Mammary epithelial cell (primary cell): ENCODE measurements at regions not wholly inside any gene's neighbourhood (a gene's known extent, or its start where the extent isn't known, plus 50 kb on each side); places are given as distances from the start of the nearest gene placed in this dataset.

ENCODE experiments used
- EZH2 ChIP-seq: IDR thresholded peaks from 2 replicates; pipeline ENCODE4 v1.6.1; 2012; ENCODE audit warnings: low read length, inconsistent platforms, borderline replicate concordance
- TF ChIP-seq, protein P1 (sequence below), 2 donors: IDR thresholded peaks in 1 of 2; conservative IDR thresholded peaks in 1 of 2; 2 replicates each; pipeline ENCODE4 v1.5.1; 2011 to 2012; ENCODE audit warnings: inconsistent platforms in 2 of 2, low read length in 2 of 2, mild to moderate bottlenecking in 2 of 2, control low read depth in 1 of 2, low read depth in 1 of 2; ENCODE audit not compliant: insufficient read depth in 1 of 2; ENCODE audit errors: extremely low read depth in 1 of 2

DNA sequence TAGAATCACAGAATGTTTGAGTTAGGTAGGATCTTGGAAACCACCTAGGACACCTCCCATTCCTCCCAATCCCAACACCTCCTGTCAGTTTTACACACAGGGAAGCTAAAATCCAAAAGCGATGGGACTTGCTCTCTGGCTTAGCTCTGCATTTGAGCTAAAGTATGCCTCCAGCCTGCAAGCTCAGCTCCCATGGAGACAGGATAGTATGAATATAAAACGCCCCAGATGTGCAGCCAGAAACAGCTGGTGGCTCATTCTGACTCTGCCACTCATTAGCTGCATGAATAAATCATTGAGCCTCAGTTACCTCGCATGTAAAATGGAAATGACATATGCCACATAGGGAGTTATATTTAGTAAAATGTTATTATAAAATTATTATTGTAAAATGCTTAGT, 336.0 kb downstream of the SUCLA2 start:
- TF ChIP-seq, protein P1, sequence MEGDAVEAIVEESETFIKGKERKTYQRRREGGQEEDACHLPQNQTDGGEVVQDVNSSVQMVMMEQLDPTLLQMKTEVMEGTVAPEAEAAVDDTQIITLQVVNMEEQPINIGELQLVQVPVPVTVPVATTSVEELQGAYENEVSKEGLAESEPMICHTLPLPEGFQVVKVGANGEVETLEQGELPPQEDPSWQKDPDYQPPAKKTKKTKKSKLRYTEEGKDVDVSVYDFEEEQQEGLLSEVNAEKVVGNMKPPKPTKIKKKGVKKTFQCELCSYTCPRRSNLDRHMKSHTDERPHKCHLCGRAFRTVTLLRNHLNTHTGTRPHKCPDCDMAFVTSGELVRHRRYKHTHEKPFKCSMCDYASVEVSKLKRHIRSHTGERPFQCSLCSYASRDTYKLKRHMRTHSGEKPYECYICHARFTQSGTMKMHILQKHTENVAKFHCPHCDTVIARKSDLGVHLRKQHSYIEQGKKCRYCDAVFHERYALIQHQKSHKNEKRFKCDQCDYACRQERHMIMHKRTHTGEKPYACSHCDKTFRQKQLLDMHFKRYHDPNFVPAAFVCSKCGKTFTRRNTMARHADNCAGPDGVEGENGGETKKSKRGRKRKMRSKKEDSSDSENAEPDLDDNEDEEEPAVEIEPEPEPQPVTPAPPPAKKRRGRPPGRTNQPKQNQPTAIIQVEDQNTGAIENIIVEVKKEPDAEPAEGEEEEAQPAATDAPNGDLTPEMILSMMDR (conservative IDR thresholded peaks at IDR 0.05 in 1 of 2, IDR thresholded peaks at IDR 0.05 in 1 of 2; ENCODE audit: extremely low read depth in 1 of 2, insufficient read depth in 1 of 2, low read depth in 1 of 2, low read length in 2 of 2): no peak
- no peak for TF ChIP-seq EZH2
